HepG2 (cell line): ENCODE measurements at regions not wholly inside any gene's neighbourhood (a gene's known extent, or its start where the extent isn't known, plus 50 kb on each side); places are given as distances from the start of the nearest gene placed in this dataset.
"Not testable (repeated sequence)": the region's sequence is repeated elsewhere in the genome, so short reads cannot be mapped to it uniquely, and the experiment has no call there.

Experiments used
- ATAC-seq: fragments of 200-7000 bp; cut with Tn5 transposase; 3 replicates; pipeline ENCODE4 v1.9.1; 2020; ENCODE audit warnings: mild to moderate bottlenecking, moderate library complexity
- BruUV-seq: library from RNA; stranded (reverse); fragments of 400-500 nt; replicated peaks from 2 replicates; lab custom pipeline; 2021; lab: Mats Ljungman, UMichigan
- CTCF ChIA-PET: fragments of 300-600 bp; formaldehyde crosslinking; extraction: SDS; loops from one replicate; lab custom pipeline; 2021; ENCODE audit warnings: low total read pairs, inconsistent platforms, low intra/inter-chr PET ratio; lab: Yijun Ruan, JAX
- POLR2A ChIA-PET: fragments of 350-600 bp; sonication (Branson Sonifier 250); formaldehyde crosslinking; loops from one replicate; lab custom pipeline; 2020; ENCODE audit warnings: antibody characterized with exemption, inconsistent platforms; lab: Yijun Ruan, JAX
- DNase-seq: peaks from one replicate; pipeline ENCODE4 v3.0.0-alpha.2; 2015; ENCODE audit warnings: low spot score
- FAIRE-seq: peaks from 3 replicates; lab custom pipeline; 2011; peaks lifted over from hg19 to GRCh38; lab: Jason Lieb, UNC
- H2AFZ ChIP-seq: one replicate; pipeline ENCODE4 v1.6.1; 2011; ENCODE audit warnings: low read length, inconsistent platforms
- H3K27ac ChIP-seq: fragments of 300-600 bp; 3 replicates; pipeline ENCODE4 v1.8.0; 2011; ENCODE audit warnings: mixed run types, mild to moderate bottlenecking, mixed read lengths, low read length, inconsistent platforms; ENCODE audit not compliant: insufficient read depth; ENCODE audit errors: extremely low read length
- H3K27me3 ChIP-seq, 2 experiments: fragments of 200-600 bp in 1 of 2; 2 replicates in 1 of 2; 3 replicates in 1 of 2; pipeline versions ENCODE4 v1.6.0 to v1.8.0; 2011; ENCODE audit warnings: low read length in 2 of 2, mild to moderate bottlenecking in 2 of 2, moderate library complexity in 2 of 2, inconsistent platforms in 1 of 2; ENCODE audit not compliant: insufficient read depth in 2 of 2, control insufficient read depth in 1 of 2
- H3K36me3 ChIP-seq, 2 experiments: fragments of 200-600 bp in 1 of 2; replicated peaks in 1 of 2; 2 replicates in 1 of 2; 3 replicates in 1 of 2; pipeline versions ENCODE4 v1.5.1 to v1.8.0; 2011; ENCODE audit warnings: low read length in 2 of 2, inconsistent platforms in 1 of 2; ENCODE audit not compliant: insufficient read depth in 2 of 2, control insufficient read depth in 1 of 2
- H3K4me1 ChIP-seq: 2 replicates; pipeline ENCODE4 v1.5.1; 2012; ENCODE audit warnings: low read length, inconsistent platforms; ENCODE audit not compliant: insufficient read depth
- H3K4me2 ChIP-seq: 2 replicates; pipeline ENCODE4 v1.6.0; 2011; ENCODE audit warnings: low read depth, low read length, inconsistent platforms
- H3K4me3 ChIP-seq, 3 experiments: fragments of 200-600 bp in 1 of 3; sonication (generic), shearing (Covaris generic) in 1 of 3; replicated peaks in 1 of 3; 2 replicates each; pipeline ENCODE4 v1.5.1; 2011 to 2016; ENCODE audit warnings: low read length in 3 of 3, inconsistent platforms in 2 of 3, low read depth in 2 of 3, mild to moderate bottlenecking in 2 of 3, control low read depth in 1 of 3, mixed read lengths in 1 of 3; ENCODE audit not compliant: insufficient read depth in 1 of 3
- H3K79me2 ChIP-seq: one replicate; pipeline ENCODE4 v1.6.1; 2011; ENCODE audit warnings: low read length, inconsistent platforms; ENCODE audit not compliant: insufficient read depth
- H3K9ac ChIP-seq: 2 replicates; pipeline ENCODE4 v1.6.0; 2011; ENCODE audit warnings: mild to moderate bottlenecking, low read depth, low read length, inconsistent platforms; ENCODE audit not compliant: insufficient read depth
- H3K9me3 ChIP-seq: 2 replicates; pipeline ENCODE4 v1.5.1; 2012; ENCODE audit warnings: mild to moderate bottlenecking, low read length
- H4K20me1 ChIP-seq: 2 replicates; pipeline ENCODE4 v1.6.0; 2011; ENCODE audit warnings: inconsistent platforms, mild to moderate bottlenecking, low read length, moderate library complexity; ENCODE audit not compliant: insufficient read depth
- NAIF1 ChIP-seq: sonication (generic); formaldehyde crosslinking; IDR thresholded peaks from 2 replicates; pipeline ENCODE4 v1.5.0; 2020; ENCODE audit warnings: mild to moderate bottlenecking, missing genetic modification reagents, borderline replicate concordance
- ZEB1 ChIP-seq: IDR thresholded peaks from 2 replicates; pipeline ENCODE4 v1.6.1; 2012; ENCODE audit warnings: mild to moderate bottlenecking, low read depth, inconsistent platforms; ENCODE audit not compliant: insufficient replicate concordance
- WGBS: methylation state at CpG from one replicate; pipeline ENCODE4 v1.1.6; 2017; ENCODE audit warnings: low lambda C conversion rate; 5-methylcytosine and 5-hydroxymethylcytosine counted together
- in situ Hi-C: cut with HindIII; loops from 2 replicates; pipeline ENCODE4 v1.10.0; 2017; ENCODE audit warnings: low pct_unique_long_range_greater_than_20kb; ENCODE audit not compliant: extremely low pct_ligation_motif_present
- intact Hi-C: fragments of 100-400 bp; cut with micrococcal nuclease; formaldehyde crosslinking; loops from one replicate; pipeline ENCODE4 v1.10.0; 2022; ENCODE audit not compliant: unreplicated experiment

DNA sequence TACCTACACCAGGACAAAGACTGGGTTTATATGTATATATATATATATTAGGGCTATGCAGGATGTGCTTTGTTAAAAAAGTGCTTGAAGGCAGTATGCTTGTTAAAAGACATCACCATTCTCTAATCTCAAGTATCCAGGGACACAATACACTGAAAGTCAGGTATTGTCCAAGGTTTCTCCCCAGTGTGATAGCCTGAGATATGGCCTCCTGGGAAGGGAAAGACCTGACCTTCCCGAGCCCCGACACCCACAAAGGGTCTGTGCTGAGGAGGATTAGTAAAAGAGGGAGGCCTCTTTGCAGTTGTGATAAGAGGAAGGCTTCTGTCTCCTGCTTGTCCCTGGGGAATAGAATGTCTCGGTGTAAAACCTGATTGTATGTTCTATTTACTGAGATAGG, 156.9 kb downstream of the GPX5 start:
- Histone ChIP-seq H3K9me3 (no peaks in the 10 kb centered on the region), H3K79me2 (no peaks in the 10 kb centered on the region), H4K20me1 (no peaks in the 10 kb centered on the region), H3K4me3 (no peak overlapping the region), H3K27me3 (peaks cover 0 to 13% of the 10 kb centered on the region in 2 experiments; a peak in 2 of 5 replicates), H3K27ac (no peak overlapping the region), H3K36me3 (no peaks in the 10 kb centered on the region), H2AFZ (no peak overlapping the region), H3K4me1 (peaks cover 32% of the 10 kb centered on the region), H3K4me2 (peak overlapping the region; percentile 59; the same call in 1 of the 2 replicates), H3K9ac (no peak overlapping the region)
- intact Hi-C loops (loop anchor here (5.0 to 10.0 kb wide), 2 partner anchors 95 to 902 kb away; partner anchors contain the start of gene OR2H2), in situ Hi-C loops (loop anchor here (5.0 to 10.0 kb wide), 4 partner anchors 95 to 332 kb away; partner anchors contain the start of gene ZSCAN12)
- 19% methylated on average over 3 of the region's 3 CpGs for WGBS
- no peak for ATAC-seq
- ChIA-PET CTCF (no interaction called here), POLR2A (no interaction called here)
- no TSS peak for BruUV-seq
- no peak for FAIRE-seq
- no peak for TF ChIP-seq ZEB1
- TF ChIP-seq, all 625 proteins: peak for 0
- DNase-seq, result no peak

DNA sequence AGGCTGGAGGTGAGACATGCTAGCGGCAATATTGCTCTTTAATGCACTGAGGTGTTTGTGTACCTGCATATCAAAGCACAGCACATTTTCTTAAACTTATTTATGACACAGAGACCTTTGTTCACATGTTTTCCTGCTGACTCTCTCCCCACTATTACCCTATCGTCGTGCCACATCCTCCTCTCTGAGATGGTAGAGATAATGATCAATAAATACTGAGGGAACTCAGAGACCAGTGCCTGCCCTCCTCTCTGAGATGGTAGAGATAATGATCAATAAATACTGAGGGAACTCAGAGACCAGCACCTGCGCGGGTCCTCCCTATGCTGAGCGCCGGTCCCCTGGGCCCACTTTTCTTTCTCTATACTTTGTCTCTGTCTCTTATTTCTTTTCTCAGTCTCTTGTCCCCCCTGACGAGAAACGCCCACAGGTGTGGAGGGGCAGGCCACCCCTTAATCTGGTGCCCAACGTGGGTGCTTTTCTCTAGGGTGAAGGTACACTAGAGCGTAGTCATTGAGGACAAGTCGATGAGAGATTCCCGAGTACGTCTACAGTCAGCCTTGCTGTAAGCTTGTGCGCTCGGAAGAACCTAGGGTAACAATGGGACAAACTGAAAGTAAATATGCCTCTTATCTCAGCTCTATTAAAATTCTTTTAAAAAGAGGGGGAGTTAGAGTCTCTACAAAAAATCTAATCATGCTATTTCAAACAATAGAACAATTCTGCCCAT, 157.4 kb downstream of the GPX5 start:
- DNase-seq, BruUV-seq, H3K79me2 ChIP-seq, H3K36me3 ChIP-seq, FAIRE-seq, H4K20me1 ChIP-seq, H3K9me3 ChIP-seq, H2AFZ ChIP-seq, H3K27ac ChIP-seq, ATAC-seq, POLR2A ChIA-PET, H3K9ac ChIP-seq: not testable (repeated sequence)
- WGBS, result 3% methylated on average over 16 of the region's 16 CpGs
- H3K4me3 ChIP-seq, result peak overlapping the region; percentile 30 to 44 (median 37)
- peak overlapping the region; percentile 59 for H3K4me2 ChIP-seq
- CTCF ChIA-PET, result interaction anchor here (0.8 to 1.6 kb wide), 2 partner anchors 187 to 289 kb away, joined by 4 to 10 read pairs; no protein-coding TSS in a partner anchor
- TF ChIP-seq NAIF1, result 0 out of 2 replicates have a peak, but pooled peaks have one; percentile 12
- peaks cover 34% of the 10 kb centered on the region for H3K4me1 ChIP-seq
- in situ Hi-C loops (loop anchor here (5.0 to 10.0 kb wide), 4 partner anchors 96 to 332 kb away; partner anchors contain the start of gene ZSCAN12), intact Hi-C loops (loop anchor here (5.0 to 10.0 kb wide), 2 partner anchors 96 to 902 kb away; partner anchors contain the start of gene OR2H2)
- H3K27me3 ChIP-seq, result peaks cover 0 to 13% of the 10 kb centered on the region in 2 experiments; a peak in 2 of 5 replicates
